Fibroblast of peridontal ligament (primary cell): ENCODE measurements at regions not wholly inside any gene's neighbourhood (a gene's known extent, or its start where the extent isn't known, plus 50 kb on each side); places are given as distances from the start of the nearest gene placed in this dataset.
A peak's percentile ranks its signal among the peaks of the same experiment; 100 is the strongest.
"Not testable (repeated sequence)": the region's sequence is repeated elsewhere in the genome, so short reads cannot be mapped to it uniquely, and the experiment has no call there.

Source experiments
- DNase-seq: peaks from one replicate; pipeline ENCODE4 v3.0.0-alpha.2; 2010; ENCODE audit errors: extremely low read depth

- DNase-seq: no peak
These were observed 1006.7 kb upstream of the ALCAM start for GRCh38 chr3:104360038-104360437.

DNA sequence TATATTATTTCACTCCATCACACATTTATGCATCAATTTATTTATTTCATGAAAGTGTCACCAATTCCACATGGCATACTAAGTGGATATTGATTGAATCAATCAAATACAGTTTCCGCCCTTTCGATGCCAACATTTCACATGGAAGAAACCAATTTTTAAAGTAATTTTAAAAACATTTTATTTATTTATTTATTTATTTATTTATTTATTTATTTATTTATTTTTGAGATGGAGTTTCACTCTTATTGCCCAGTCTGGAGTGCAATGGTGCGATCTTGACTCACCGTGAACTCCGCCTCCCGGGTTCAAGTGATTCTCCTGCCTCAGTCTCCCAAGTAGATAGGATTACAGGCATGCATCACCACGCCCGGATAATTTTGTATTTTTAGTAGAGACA lies 1005.0 kb upstream of the ALCAM start:
- DNase-seq: not testable (repeated sequence)

DNA sequence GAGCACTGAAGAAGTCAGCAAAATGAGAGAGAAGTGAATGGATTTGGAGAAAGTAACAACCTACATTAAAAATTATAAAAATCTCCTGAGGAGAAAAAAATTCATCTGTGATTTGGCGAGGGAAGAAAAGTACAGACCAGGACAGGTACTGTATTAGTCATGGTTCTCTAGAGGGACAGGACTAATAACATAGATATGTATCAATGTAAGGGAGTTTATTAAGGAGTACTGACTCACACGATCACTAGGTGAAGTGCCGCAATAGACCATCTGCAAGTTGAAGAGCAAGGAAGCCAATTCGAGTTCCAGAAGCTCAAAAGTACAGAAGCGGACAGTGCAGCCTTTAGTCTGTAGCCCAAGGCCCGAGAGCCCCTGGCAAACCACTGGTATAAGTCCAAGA lies 1004.4 kb upstream of the ALCAM start:
- DNase-seq: no peak

DNA sequence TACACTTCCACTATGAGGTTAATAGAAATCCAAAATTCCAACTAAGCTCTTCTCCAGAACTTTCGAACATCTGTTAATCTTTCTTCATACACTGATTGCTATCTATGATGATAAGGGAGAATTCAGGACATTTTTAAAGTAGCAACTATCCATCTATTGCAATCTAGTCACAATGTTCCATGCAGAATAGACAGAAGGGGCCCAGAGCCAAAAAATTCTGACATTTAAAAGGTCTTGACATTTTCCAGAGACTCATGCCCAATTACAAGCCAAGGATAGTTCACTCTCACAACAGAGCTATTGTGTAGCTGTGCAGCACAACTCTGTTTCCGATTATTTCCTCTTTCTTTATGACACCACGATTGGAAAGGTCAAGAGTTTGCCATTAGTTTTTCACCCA lies 999.7 kb upstream of the ALCAM start:
- DNase-seq: no peak

DNA sequence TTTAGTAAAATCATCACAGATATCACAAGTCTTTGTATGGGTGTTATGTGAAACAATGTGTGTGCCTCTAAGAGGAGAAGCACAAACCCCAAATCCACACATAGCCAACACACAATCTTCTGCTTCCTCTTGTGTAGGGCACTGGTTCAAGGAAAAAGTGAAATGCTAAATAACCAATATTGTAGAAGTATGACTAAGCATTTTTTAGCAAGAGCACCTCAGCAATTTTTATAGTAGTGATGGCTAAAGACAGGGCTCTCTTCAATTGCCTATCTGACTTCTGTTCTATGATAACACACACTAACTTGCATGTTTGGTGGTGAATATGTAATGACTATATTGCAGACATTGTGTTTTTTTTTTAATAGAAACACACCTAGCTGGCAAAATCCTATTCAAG lies 997.9 kb upstream of the ALCAM start:
- no peak for DNase-seq

DNA sequence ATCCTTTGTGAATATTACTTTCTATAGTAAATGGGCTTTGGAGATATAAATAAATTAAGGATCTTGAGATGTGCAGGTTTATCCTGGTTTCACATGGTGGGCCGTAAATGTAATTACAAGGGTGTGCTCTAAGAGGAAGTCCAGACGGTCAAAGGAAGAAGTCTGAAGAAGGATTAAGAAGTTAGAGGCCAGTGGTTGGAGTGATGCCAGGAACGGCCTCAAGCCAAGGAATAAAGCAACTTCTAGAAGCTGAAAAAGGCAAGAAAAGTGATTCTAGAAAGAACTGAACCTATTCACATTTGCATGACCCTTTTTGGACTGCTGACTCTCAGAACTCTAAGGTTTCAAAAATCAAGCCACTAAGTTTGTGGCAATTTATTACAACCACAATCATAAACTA lies 981.3 kb upstream of the ALCAM start:
- no peak for DNase-seq

- peak; percentile 37 for DNase-seq
These were observed 978.1 kb upstream of the ALCAM start for GRCh38 chr3:104388619-104389018.

- DNase-seq: no peak
These were observed 974.4 kb upstream of the ALCAM start for GRCh38 chr3:104392327-104392726.

DNA sequence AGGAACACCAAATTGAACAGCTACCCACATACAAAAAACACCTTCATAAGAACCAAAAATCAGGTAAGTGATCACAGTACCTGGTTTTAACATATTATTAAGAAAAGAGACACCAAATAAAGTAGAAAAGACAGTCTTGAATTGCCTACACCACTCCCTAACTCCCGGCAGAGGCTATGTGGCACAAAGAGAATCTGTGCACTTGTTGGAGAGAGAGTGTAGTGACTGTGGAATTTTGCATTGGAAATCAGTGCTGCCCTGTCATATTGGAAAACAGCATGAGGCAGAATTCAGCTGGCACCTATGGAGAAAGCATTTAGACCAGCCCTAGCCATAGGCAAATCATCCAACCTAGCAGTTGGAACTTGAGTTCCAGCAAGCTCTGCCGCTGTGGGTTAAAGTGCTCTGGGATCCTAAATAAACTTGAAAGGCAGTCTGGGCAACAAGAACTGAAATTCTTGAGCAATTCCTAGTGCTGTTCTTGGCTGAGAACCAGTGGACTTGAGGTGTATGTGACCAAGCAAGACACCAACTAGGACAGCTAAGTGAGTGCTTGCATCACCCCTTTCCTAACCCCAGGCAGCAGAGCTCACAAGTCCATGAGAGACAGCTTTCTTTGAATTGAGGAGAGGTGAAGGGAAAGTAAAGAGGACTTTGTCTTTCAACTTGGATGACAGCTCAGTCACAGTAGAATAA lies 969.6 kb upstream of the ALCAM start:
- DNase-seq: peak; percentile 29

- peak; percentile 18 for DNase-seq
These were observed 969.0 kb upstream of the ALCAM start for GRCh38 chr3:104397713-104398112.

- DNase-seq: no peak
These were observed 963.8 kb upstream of the ALCAM start for GRCh38 chr3:104402902-104403301.

DNA sequence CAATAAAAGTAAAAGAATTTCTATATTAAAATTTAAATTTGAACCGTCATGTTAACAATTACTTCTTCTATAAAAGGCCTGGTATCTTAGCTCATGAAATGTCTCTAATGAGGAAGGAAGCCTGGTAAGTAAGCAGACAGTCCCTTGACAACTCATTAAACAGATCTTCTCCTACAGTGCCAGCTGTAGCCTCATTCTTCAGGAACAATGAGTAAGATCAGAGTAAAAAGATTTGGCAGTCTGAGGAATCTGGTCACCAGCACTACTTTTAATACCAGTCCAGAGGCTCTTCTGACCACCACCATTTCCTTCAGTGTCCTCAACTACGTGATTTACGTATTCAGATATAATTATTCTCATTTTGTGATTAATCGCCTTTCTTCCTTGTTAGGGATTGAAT lies 955.0 kb upstream of the ALCAM start:
- peak; percentile 27 for DNase-seq

- peak; percentile 86 for DNase-seq
These were observed 953.8 kb upstream of the ALCAM start for GRCh38 chr3:104412608-104413580.

DNA sequence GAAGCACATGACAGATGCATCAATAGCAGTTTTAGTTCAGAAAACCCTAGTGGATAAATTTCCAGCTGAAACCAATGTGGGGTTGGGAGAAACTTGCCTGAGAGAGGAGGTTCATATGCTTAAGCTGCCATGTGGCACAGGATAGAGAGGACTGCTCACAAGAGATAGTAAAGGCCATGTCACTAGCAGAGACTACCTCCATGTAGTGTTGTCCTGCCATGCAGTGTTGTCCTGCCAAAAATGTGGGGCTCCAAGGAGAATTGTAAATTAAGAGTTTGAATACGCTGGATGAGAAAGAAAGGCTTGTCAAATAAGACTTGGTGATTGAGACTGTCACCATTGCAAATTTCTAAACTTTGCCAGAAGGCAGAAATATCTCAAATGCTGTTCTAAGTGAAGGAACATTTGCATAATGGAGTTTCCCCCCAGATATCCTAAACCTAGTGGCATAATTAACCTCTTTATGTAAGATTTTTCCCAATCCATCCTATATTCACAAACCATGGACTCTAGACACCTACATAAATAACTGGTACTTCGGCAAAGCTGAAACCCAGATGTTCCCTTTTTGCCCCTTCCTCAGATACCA lies 938.3 kb upstream of the ALCAM start:
- no peak for DNase-seq

GRCh38 chr3:104429727-104430126 lies 937.0 kb upstream of the ALCAM start:
- no peak for DNase-seq

DNA sequence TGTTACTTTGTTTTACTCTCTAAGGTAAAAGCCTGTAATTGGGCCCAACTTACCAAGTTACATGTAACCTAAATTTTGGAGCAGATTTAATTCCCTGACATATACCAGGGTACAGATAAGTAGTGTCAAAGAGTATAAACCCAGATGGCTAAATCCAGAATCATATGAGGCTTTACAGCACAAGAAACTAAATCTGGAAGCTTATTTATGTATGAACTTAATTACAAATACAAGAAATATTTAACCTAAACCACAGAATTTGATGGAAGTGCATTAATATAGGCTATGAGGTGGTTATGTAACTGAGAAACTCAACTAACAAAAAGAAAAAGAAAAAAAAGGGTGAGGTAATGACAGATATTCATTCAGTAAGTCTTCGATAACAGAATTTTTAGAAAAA lies 930.2 kb upstream of the ALCAM start:
- peak; percentile 40 for DNase-seq

DNA sequence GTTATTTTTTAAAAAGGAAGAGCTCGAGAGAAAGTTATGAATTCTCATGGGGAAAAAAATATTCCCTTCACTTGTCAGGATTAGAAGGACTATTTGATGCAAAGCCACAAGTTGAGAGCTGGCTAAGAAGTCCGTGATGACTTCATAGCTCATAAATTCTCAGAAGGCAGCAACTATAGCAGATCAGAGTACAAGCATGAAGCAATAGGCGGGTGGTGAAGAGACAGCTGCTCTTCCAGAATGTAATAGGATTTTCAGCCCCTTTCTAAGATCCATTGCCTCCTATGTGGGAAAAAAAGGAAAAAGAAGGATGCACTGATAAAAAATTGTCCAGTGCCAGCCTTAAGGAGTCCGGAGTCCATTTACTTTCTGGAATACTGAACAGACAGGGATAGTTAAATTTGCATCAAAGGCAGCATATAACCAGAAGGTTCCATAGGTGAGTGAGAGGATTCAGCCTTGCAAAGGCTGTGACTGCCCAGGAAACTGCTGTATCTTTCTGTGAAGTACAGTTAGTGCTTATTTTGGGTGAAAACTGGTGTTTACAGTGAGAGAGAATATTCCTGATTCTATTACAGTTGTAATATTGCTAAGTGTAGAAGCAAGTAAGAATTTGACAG lies 929.5 kb upstream of the ALCAM start:
- DNase-seq: peak; percentile 94

GRCh38 chr3:104437891-104438290 lies 928.8 kb upstream of the ALCAM start:
- peak; percentile 87 for DNase-seq

GRCh38 chr3:104438706-104439105 lies 928.0 kb upstream of the ALCAM start:
- no peak for DNase-seq

GRCh38 chr3:104445252-104445919 lies 921.3 kb upstream of the ALCAM start:
- not testable (repeated sequence) for DNase-seq

- DNase-seq: no peak
These were observed 919.0 kb upstream of the ALCAM start for GRCh38 chr3:104447681-104448080.

DNA sequence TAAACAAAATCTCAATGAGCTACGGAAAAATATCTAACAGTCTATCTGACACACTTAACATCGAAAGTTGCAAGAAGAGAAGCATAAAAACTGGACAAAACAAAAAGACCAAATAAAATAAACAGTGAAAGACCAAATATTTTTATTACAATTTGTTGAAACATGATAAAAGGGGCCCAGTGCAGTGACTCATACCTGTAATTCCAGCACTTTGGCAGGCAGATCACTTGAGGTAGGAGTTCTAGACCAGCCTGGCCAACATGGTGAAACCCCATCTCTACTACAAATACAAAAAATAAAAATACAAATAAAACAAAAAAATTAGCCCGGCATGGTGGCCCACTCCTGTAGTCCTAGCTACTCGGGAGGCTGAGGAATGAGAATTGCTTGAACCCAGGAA lies 914.0 kb upstream of the ALCAM start:
- DNase-seq: no peak
